ENCODE measurements at regions not wholly inside any gene's neighbourhood (a gene's known extent, or its start where the extent isn't known, plus 50 kb on each side); places are given as distances from the start of the nearest gene placed in this dataset.

DNA sequence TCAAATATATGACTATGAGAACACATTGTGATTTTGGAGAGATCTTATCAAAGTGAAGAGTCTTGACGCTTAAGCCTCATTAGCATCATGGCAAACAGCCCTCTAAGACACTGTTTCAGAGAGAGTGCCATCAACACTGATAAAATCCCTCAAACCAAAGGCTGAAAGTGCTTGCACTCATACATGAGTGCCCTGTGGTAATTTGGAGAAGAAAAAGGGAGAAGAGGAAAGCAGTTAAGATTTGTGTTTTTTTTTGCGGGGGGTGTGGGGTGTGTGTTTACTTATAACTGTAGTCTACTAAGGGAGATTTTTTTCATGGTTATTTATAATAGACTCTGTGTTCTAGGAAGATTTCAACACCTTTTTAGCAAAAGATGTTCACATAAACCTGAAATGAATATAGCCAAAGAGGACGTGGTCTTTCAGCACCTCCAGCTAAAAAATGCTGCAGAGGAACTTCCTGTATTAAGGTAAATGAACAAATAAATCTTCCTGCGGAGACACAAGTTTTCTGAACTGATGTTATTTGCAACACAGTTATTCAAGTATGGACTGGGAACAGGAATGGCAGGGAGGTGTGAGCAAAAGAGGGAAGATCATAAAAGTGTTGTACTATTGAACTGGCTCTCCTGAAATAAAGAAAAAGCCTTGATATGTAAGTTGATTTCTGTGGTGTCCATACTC is 81.9 kb upstream of the TGFBR2 start (continued):
- TF ChIP-seq, protein P1, sequence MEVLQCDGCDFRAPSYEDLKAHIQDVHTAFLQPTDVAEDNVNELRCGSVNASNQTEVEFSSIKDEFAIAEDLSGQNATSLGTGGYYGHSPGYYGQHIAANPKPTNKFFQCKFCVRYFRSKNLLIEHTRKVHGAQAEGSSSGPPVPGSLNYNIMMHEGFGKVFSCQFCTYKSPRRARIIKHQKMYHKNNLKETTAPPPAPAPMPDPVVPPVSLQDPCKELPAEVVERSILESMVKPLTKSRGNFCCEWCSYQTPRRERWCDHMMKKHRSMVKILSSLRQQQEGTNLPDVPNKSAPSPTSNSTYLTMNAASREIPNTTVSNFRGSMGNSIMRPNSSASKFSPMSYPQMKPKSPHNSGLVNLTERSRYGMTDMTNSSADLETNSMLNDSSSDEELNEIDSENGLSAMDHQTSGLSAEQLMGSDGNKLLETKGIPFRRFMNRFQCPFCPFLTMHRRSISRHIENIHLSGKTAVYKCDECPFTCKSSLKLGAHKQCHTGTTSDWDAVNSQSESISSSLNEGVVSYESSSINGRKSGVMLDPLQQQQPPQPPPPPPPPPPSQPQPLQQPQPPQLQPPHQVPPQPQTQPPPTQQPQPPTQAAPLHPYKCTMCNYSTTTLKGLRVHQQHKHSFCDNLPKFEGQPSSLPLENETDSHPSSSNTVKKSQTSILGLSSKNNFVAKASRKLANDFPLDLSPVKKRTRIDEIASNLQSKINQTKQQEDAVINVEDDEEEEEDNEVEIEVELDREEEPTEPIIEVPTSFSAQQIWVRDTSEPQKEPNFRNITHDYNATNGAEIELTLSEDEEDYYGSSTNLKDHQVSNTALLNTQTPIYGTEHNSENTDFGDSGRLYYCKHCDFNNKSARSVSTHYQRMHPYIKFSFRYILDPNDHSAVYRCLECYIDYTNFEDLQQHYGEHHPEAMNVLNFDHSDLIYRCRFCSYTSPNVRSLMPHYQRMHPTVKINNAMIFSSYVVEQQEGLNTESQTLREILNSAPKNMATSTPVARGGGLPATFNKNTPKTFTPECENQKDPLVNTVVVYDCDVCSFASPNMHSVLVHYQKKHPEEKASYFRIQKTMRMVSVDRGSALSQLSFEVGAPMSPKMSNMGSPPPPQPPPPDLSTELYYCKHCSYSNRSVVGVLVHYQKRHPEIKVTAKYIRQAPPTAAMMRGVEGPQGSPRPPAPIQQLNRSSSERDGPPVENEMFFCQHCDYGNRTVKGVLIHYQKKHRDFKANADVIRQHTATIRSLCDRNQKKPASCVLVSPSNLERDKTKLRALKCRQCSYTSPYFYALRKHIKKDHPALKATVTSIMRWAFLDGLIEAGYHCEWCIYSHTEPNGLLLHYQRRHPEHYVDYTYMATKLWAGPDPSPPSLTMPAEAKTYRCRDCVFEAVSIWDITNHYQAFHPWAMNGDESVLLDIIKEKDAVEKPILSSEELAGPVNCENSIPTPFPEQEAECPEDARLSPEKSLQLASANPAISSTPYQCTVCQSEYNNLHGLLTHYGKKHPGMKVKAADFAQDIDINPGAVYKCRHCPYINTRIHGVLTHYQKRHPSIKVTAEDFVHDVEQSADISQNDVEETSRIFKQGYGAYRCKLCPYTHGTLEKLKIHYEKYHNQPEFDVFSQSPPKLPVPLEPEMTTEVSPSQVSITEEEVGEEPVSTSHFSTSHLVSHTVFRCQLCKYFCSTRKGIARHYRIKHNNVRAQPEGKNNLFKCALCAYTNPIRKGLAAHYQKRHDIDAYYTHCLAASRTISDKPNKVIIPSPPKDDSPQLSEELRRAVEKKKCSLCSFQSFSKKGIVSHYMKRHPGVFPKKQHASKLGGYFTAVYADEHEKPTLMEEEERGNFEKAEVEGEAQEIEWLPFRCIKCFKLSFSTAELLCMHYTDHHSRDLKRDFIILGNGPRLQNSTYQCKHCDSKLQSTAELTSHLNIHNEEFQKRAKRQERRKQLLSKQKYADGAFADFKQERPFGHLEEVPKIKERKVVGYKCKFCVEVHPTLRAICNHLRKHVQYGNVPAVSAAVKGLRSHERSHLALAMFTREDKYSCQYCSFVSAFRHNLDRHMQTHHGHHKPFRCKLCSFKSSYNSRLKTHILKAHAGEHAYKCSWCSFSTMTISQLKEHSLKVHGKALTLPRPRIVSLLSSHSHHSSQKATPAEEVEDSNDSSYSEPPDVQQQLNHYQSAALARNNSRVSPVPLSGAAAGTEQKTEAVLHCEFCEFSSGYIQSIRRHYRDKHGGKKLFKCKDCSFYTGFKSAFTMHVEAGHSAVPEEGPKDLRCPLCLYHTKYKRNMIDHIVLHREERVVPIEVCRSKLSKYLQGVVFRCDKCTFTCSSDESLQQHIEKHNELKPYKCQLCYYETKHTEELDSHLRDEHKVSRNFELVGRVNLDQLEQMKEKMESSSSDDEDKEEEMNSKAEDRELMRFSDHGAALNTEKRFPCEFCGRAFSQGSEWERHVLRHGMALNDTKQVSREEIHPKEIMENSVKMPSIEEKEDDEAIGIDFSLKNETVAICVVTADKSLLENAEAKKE (CRISPR knock-in tag; IDR thresholded peaks at IDR 0.05) = no peak

- H3K27ac Mint-ChIP-seq = no peak overlapping the region
- TF ChIP-seq STAT1 (IDR thresholded peaks at IDR 0.05; ENCODE audit: unreplicated experiment) = no peak
- TF ChIP-seq JUNB (IDR thresholded peaks at IDR 0.05; ENCODE audit: unreplicated experiment) = no peak
- no peak for TF ChIP-seq NANOG (IDR thresholded peaks at IDR 0.05; ENCODE audit: borderline replicate concordance)
- no peak for TF ChIP-seq REST (IDR thresholded peaks at IDR 0.05; ENCODE audit: unreplicated experiment)
- no peak for TF ChIP-seq EZH2 (IDR thresholded peaks at IDR 0.05; ENCODE audit: low read depth, unreplicated experiment)
- no peak for TF ChIP-seq ZNF114 (CRISPR knock-in tag; IDR thresholded peaks at IDR 0.05)
- no peak for TF ChIP-seq POLR2AphosphoS5 (IDR thresholded peaks at IDR 0.05; ENCODE audit: low read depth)
- no peak for TF ChIP-seq ZNF331 (CRISPR knock-in tag; IDR thresholded peaks at IDR 0.05; ENCODE audit: low read depth)
- TF ChIP-seq EZH2phosphoT487 (IDR thresholded peaks at IDR 0.05; ENCODE audit: unreplicated experiment) = no peak
Observed at GRCh38 chr3:30526031-30526430, 80.4 kb upstream of the TGFBR2 start.

More at GRCh38 chr3:30526031-30526430, 80.4 kb upstream of the TGFBR2 start:
- H3K27me3 Mint-ChIP-seq (ENCODE audit: insufficient read depth, low read depth, poor library complexity) = no peaks in the 10 kb centered on the region
- Histone ChIP-seq H3K9me2 (ENCODE audit: insufficient read depth) (no peaks in the 10 kb centered on the region; the same call in 1 of the 2 replicates), H3K79me2 (replicated peaks; ENCODE audit: insufficient read depth) (no peaks in the 10 kb centered on the region), H3K27ac (ENCODE audit: low read depth) (no peak overlapping the region), H3K4me3 (no peak overlapping the region), H3K27me3 (ENCODE audit: insufficient read depth) (no peaks in the 10 kb centered on the region), H3K36me3 (ENCODE audit: insufficient read depth) (no peaks in the 10 kb centered on the region), H4K20me1 (replicated peaks; ENCODE audit: insufficient read depth) (no peaks in the 10 kb centered on the region), H2AFZ (no peak overlapping the region), H3K4me1 (ENCODE audit: insufficient read depth) (no peaks in the 10 kb centered on the region; the same call in 1 of the 2 replicates), H3K4me2 (no peak overlapping the region), H3F3A (replicated peaks; ENCODE audit: low read depth) (no peaks in the 10 kb centered on the region)
- no peak for DNase-seq (ENCODE audit: low spot score)
- peaks cover 4% of the 10 kb centered on the region; the same call in 2 of the 3 replicates for H3K4me1 Mint-ChIP-seq
- no peaks in the 10 kb centered on the region; the same call in 2 of the 3 replicates for H3K9me3 Mint-ChIP-seq
- no peaks in the 10 kb centered on the region for H3K36me3 Mint-ChIP-seq (ENCODE audit: low read depth)
- ATAC-seq = no peak
- no peak overlapping the region for H3K4me3 Mint-ChIP-seq

All from GM23338 (cell line).